ENCODE measurements at regions not wholly inside any gene's neighbourhood (a gene's known extent, or its start where the extent isn't known, plus 50 kb on each side); places are given as distances from the start of the nearest gene placed in this dataset.

GRCh38 chr12:42770261-42770660, 180.7 kb upstream of the PRICKLE1 start:
- no peaks in the 10 kb centered on the region for H3K36me3 Mint-ChIP-seq (ENCODE audit: insufficient read depth, unreplicated experiment)
- peaks cover 10% of the 10 kb centered on the region for H3K9me3 Mint-ChIP-seq (ENCODE audit: unreplicated experiment)
- intact Hi-C loops (cut with micrococcal nuclease) = loop anchor here (10.0 kb wide), 1 partner anchor 185 kb away; the partner anchor contains the start of gene PRICKLE1
- ChIA-PET CTCF (interaction anchor here (0.7 kb wide), 1 partner anchor 9 kb away, joined by 3 read pairs; no protein-coding TSS in a partner anchor), POLR2A (no interaction called here)
- no peak overlapping the region for H3K4me3 Mint-ChIP-seq (ENCODE audit: unreplicated experiment)
- no peak for DNase-seq (ENCODE audit: unreplicated experiment)
- H3K4me1 Mint-ChIP-seq (ENCODE audit: insufficient read depth, unreplicated experiment) = no peaks in the 10 kb centered on the region
- TF ChIP-seq, protein P1, sequence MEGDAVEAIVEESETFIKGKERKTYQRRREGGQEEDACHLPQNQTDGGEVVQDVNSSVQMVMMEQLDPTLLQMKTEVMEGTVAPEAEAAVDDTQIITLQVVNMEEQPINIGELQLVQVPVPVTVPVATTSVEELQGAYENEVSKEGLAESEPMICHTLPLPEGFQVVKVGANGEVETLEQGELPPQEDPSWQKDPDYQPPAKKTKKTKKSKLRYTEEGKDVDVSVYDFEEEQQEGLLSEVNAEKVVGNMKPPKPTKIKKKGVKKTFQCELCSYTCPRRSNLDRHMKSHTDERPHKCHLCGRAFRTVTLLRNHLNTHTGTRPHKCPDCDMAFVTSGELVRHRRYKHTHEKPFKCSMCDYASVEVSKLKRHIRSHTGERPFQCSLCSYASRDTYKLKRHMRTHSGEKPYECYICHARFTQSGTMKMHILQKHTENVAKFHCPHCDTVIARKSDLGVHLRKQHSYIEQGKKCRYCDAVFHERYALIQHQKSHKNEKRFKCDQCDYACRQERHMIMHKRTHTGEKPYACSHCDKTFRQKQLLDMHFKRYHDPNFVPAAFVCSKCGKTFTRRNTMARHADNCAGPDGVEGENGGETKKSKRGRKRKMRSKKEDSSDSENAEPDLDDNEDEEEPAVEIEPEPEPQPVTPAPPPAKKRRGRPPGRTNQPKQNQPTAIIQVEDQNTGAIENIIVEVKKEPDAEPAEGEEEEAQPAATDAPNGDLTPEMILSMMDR (IDR thresholded peaks at IDR 0.05; ENCODE audit: unreplicated experiment) = no peak
- no peaks in the 10 kb centered on the region for H3K27me3 Mint-ChIP-seq (ENCODE audit: insufficient read depth, unreplicated experiment)
- no TSS peak for BruUV-seq (replicated peaks)
- no peak overlapping the region for H3K27ac Mint-ChIP-seq (ENCODE audit: low read depth, unreplicated experiment)

DNA sequence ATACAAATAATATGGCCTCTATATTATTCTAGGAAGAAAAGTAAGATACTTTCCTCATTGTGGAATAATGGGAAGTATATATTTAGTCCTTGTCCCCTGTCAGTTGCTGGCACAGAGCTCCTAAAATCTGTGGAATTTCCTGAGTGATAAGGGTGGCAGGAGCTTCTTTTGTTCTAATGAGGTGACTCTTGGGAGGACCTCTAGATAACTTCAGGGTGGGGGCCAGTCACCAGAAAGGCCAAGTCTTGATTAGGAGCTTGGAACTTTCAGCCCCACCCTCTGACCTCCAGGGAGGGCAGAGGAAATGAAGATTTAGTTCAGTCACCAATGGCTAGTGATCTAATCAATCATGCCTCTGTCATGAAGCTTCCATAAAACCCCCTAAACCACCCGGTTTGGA, 179.9 kb upstream of the PRICKLE1 start:
- no peaks in the 10 kb centered on the region for H3K27me3 Mint-ChIP-seq (ENCODE audit: insufficient read depth, unreplicated experiment)

GRCh38 chr12:42767998-42768397, 178.5 kb upstream of the PRICKLE1 start:
- no peak overlapping the region for H3K4me3 Mint-ChIP-seq (ENCODE audit: unreplicated experiment)
- DNase-seq (ENCODE audit: unreplicated experiment) = no peak
- H3K27me3 Mint-ChIP-seq (ENCODE audit: insufficient read depth, unreplicated experiment) = no peaks in the 10 kb centered on the region
- BruUV-seq (replicated peaks) = no TSS peak
- no peaks in the 10 kb centered on the region for H3K36me3 Mint-ChIP-seq (ENCODE audit: insufficient read depth, unreplicated experiment)
- intact Hi-C loops (cut with micrococcal nuclease) = no loop called here
- H3K4me1 Mint-ChIP-seq (ENCODE audit: insufficient read depth, unreplicated experiment) = no peaks in the 10 kb centered on the region
- no peak overlapping the region for H3K27ac Mint-ChIP-seq (ENCODE audit: low read depth, unreplicated experiment)
- CTCF ChIA-PET = no interaction called here
- TF ChIP-seq, protein P1 (IDR thresholded peaks at IDR 0.05; ENCODE audit: unreplicated experiment) = no peak
- POLR2A ChIA-PET = no interaction called here
- peaks cover 10% of the 10 kb centered on the region for H3K9me3 Mint-ChIP-seq (ENCODE audit: unreplicated experiment)

More for the DNA sequence above, 179.9 kb upstream of the PRICKLE1 start:
- DNase-seq (ENCODE audit: unreplicated experiment) = no peak
- TF ChIP-seq, protein P1 (IDR thresholded peaks at IDR 0.05; ENCODE audit: unreplicated experiment) = no peak
- intact Hi-C loops (cut with micrococcal nuclease) = no loop called here
- H3K27ac Mint-ChIP-seq (ENCODE audit: low read depth, unreplicated experiment) = no peak overlapping the region
- H3K36me3 Mint-ChIP-seq (ENCODE audit: insufficient read depth, unreplicated experiment) = no peaks in the 10 kb centered on the region
- peaks cover 10% of the 10 kb centered on the region for H3K9me3 Mint-ChIP-seq (ENCODE audit: unreplicated experiment)
- BruUV-seq (replicated peaks) = no TSS peak
- POLR2A ChIA-PET = interaction anchor here (0.6 kb wide), 1 partner anchor 198 kb away, joined by 3 read pairs; no protein-coding TSS in a partner anchor
- H3K4me3 Mint-ChIP-seq (ENCODE audit: unreplicated experiment) = no peak overlapping the region
- H3K4me1 Mint-ChIP-seq (ENCODE audit: insufficient read depth, unreplicated experiment) = no peaks in the 10 kb centered on the region
- CTCF ChIA-PET = interaction anchor here (0.6 to 0.9 kb wide), 4 partner anchors 12 to 619 kb away, joined by 3 to 4 read pairs (median 3); no protein-coding TSS in a partner anchor

GRCh38 chr12:42767326-42767954, 177.9 kb upstream of the PRICKLE1 start:
- H3K27me3 Mint-ChIP-seq (ENCODE audit: insufficient read depth, unreplicated experiment) = no peaks in the 10 kb centered on the region
- CTCF ChIA-PET = no interaction called here
- H3K9me3 Mint-ChIP-seq (ENCODE audit: unreplicated experiment) = peaks cover 13% of the 10 kb centered on the region
- no TSS peak for BruUV-seq (replicated peaks)
- no peak overlapping the region for H3K27ac Mint-ChIP-seq (ENCODE audit: low read depth, unreplicated experiment)
- H3K4me1 Mint-ChIP-seq (ENCODE audit: insufficient read depth, unreplicated experiment) = peaks cover 3% of the 10 kb centered on the region
- no peak overlapping the region for H3K4me3 Mint-ChIP-seq (ENCODE audit: unreplicated experiment)
- POLR2A ChIA-PET = no interaction called here
- no peak for DNase-seq (ENCODE audit: unreplicated experiment)
- TF ChIP-seq, protein P1 (IDR thresholded peaks at IDR 0.05; ENCODE audit: unreplicated experiment) = no peak
- no peaks in the 10 kb centered on the region for H3K36me3 Mint-ChIP-seq (ENCODE audit: insufficient read depth, unreplicated experiment)
- intact Hi-C loops (cut with micrococcal nuclease) = no loop called here
